Right lobe of liver (tissue), 6 donors: ENCODE measurements at regions not wholly inside any gene's neighbourhood (a gene's known extent, or its start where the extent isn't known, plus 50 kb on each side); places are given as distances from the start of the nearest gene placed in this dataset.
A peak's percentile ranks its signal among the peaks of the same experiment; 100 is the strongest.

Experiments used
- ATAC-seq, 4 donors: fragments of 200-7000 bp; cut with Tn5 transposase; one replicate each; pipeline ENCODE4 v1.9.1; 2020; ENCODE audit warnings: mild to moderate bottlenecking in 4 of 4, moderate library complexity in 4 of 4
- DNase-seq, 3 donors: peaks; one replicate each; pipeline ENCODE4 v3.0.0-alpha.2; 2020
- H3K27ac ChIP-seq, 3 donors: fragments of 200-600 bp; one replicate each; pipeline ENCODE4 v1.8.0; 2022
- H3K27me3 ChIP-seq, 2 donors: fragments of 200-600 bp; one replicate each; pipeline ENCODE4 v1.8.0; 2022
- H3K36me3 ChIP-seq, 4 donors: fragments of 200-600 bp; sonication (generic) in 1 of 4; one replicate each; pipeline versions ENCODE4 v1.5.1 to v1.8.0; 2017 to 2022; ENCODE audit warnings: control low read depth in 1 of 4
- H3K4me1 ChIP-seq, 4 donors: fragments of 200-600 bp; sonication (generic) in 1 of 4; one replicate each; pipeline versions ENCODE4 v1.5.1 to v1.8.0; 2017 to 2022; ENCODE audit warnings: control low read depth in 1 of 4
- H3K4me3 ChIP-seq, 3 donors: fragments of 200-600 bp; one replicate each; pipeline ENCODE4 v1.8.0; 2022
- H3K9me3 ChIP-seq, 4 donors: fragments of 200-600 bp; sonication (generic) in 1 of 4; one replicate each; pipeline versions ENCODE4 v1.5.1 to v1.8.0; 2017 to 2022; ENCODE audit warnings: control low read depth in 1 of 4
- POLR2A ChIP-seq: fragments of 450-650 bp; IDR thresholded peaks from one replicate; pipeline ENCODE4 v1.6.1; 2017; ENCODE audit warnings: antibody characterized with exemption, mild to moderate bottlenecking
- WGBS: methylation state at CpG from one replicate; pipeline ENCODE4 v1.1.6; 2018; ENCODE audit warnings: low coverage, low lambda C conversion rate; ENCODE audit not compliant: insufficient coverage; ENCODE audit errors: missing lambda C conversion rate; 5-methylcytosine and 5-hydroxymethylcytosine counted together
- intact Hi-C, 2 donors: fragments of 100-400 bp; cut with DNase I; formaldehyde crosslinking; loops; one replicate each; pipeline versions ENCODE4 v1.11.2 to v1.14.1; 2022
- TF ChIP-seq, protein P1 (sequence below), 4 donors: fragments of 200-600 bp in 3 of 4; fragments of 450-650 bp in 1 of 4; IDR thresholded peaks; one replicate each; pipeline versions ENCODE4 v1.5.1 to v1.8.0; 2016 to 2022; ENCODE audit warnings: antibody characterized with exemption in 4 of 4, mild to moderate bottlenecking in 2 of 4
- donor health status: DM: no; HTN: yes; CAD: no.
- donor health status: DM: no; HTN: no; CAD: no.
- donor health status: DM: no; HTN: no; CAD: no.
- donor health status: DM: no; HTN: yes; CAD: no.
- donor health status: DM: no; HTN: yes; CAD: no.

DNA sequence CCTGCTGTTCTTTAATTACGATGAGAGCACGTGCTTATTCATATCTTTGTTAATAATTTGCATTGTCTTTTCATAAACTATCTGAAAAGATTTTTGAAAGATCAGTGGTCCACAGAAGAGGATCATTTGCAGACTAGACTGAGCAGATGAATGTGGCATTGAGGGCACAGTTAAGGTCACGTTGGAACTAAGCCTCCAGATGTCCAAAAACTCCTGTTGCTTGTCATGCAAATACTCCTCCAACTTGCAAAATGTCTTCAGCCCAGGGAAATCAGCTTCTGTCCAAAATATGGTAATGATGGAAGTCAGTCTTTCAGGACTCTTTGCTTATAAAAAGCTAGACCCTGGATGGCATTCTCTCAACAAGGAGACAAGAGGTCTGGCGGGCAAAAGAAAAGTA, 201.6 kb upstream of the TMEM260 start:
- Histone ChIP-seq H3K9me3 (no peaks in the 10 kb centered on the region), H3K36me3 (no peaks in the 10 kb centered on the region), H3K27me3 (no peaks in the 10 kb centered on the region), H3K4me3 (no peak overlapping the region), H3K27ac (no peak overlapping the region), H3K4me1 (no peaks in the 10 kb centered on the region)
- 60% methylated on average over 4 of the region's 4 CpGs for WGBS
- no peak for TF ChIP-seq POLR2A
- intact Hi-C loops: no loop called here
- no peak for DNase-seq
- no peak for ATAC-seq

DNA sequence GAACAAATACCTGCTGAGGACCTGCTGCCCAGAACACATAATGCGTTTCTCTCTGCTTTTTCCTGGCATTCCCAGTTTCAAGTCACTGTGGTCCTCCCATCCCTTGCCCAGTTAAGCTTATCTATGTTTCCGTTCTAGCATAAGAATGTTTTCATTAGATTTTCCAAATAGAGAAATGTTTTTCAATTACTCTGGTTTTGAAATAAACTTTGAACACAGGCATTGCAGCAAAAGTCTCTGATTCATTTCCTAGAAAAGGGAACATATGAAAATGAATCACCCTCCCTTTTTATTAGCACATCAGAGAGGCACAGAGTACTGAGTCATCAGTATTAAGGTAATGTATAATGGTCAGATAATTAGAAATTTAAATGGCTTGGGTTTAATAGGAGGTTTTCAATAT, 201.1 kb upstream of the TMEM260 start:
- no peak for TF ChIP-seq POLR2A
- TF ChIP-seq, protein P1, sequence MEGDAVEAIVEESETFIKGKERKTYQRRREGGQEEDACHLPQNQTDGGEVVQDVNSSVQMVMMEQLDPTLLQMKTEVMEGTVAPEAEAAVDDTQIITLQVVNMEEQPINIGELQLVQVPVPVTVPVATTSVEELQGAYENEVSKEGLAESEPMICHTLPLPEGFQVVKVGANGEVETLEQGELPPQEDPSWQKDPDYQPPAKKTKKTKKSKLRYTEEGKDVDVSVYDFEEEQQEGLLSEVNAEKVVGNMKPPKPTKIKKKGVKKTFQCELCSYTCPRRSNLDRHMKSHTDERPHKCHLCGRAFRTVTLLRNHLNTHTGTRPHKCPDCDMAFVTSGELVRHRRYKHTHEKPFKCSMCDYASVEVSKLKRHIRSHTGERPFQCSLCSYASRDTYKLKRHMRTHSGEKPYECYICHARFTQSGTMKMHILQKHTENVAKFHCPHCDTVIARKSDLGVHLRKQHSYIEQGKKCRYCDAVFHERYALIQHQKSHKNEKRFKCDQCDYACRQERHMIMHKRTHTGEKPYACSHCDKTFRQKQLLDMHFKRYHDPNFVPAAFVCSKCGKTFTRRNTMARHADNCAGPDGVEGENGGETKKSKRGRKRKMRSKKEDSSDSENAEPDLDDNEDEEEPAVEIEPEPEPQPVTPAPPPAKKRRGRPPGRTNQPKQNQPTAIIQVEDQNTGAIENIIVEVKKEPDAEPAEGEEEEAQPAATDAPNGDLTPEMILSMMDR (IDR thresholded peaks at IDR 0.05): no peak
- Histone ChIP-seq H3K36me3 (no peaks in the 10 kb centered on the region), H3K27ac (no peak overlapping the region), H3K27me3 (no peaks in the 10 kb centered on the region), H3K9me3 (no peaks in the 10 kb centered on the region), H3K4me1 (no peaks in the 10 kb centered on the region), H3K4me3 (no peak overlapping the region)
- intact Hi-C loops: no loop called here
- 34% methylated on average over 2 of the region's 2 CpGs for WGBS
- DNase-seq (no peak), ATAC-seq (peak in 2 of 4 donors; percentile 40 to 55)

DNA sequence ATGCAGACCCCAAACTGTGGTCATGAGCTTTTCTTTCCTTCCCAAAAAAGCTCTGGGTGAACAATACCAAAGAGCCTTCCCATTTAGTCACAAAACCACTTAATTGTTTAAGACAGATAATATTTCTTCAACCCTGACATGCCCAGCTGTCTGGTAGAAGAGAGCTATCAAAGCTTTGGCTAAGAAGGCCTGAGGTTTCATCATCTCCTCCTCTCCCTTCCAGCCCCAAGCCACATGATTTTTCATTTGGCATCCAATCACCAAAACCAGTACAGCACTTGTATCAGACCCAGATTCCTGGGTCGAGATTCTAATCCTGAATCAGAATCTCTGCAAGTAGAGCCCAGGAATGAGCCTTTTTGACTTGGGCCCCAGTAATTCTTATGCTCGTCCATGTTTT, 199.6 kb upstream of the TMEM260 start:
- H3K27me3 ChIP-seq: no peaks in the 10 kb centered on the region
- H3K9me3 ChIP-seq: no peaks in the 10 kb centered on the region
- no peak for ATAC-seq
- no peak overlapping the region for H3K27ac ChIP-seq
- H3K4me3 ChIP-seq: no peak overlapping the region
- no peaks in the 10 kb centered on the region for H3K36me3 ChIP-seq
- H3K4me1 ChIP-seq: no peaks in the 10 kb centered on the region
- no peak for DNase-seq
- no peak for TF ChIP-seq POLR2A
- TF ChIP-seq, protein P1 (IDR thresholded peaks at IDR 0.05): no peak
- WGBS: 43% methylated on average over 2 of the region's 2 CpGs
- intact Hi-C loops: no loop called here

DNA sequence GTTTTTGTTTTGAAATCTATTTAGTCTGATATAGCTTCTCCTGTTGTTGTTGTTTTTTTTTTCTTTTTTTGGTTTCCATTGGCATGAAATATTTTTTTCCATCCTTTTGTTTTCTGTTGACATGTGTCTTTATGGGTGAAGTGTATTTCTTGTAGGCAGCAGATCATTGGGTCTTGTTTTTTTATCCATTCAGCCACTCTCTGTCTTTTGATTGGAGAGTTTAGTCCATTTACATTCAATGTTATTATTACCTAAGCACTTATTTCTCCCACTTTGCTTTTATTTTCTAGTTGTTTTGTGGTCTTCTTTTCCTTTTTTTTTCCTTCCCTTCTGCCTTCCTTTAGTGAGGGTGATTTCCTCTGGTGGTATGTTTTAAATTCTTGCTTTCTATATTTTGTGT, 193.6 kb upstream of the TMEM260 start:
- Histone ChIP-seq H3K4me3 (no peak overlapping the region), H3K36me3 (no peaks in the 10 kb centered on the region), H3K4me1 (no peaks in the 10 kb centered on the region), H3K9me3 (no peaks in the 10 kb centered on the region), H3K27me3 (no peaks in the 10 kb centered on the region), H3K27ac (no peak overlapping the region)
- DNase-seq (no peak), ATAC-seq (no peak)
- intact Hi-C loops: no loop called here
- TF ChIP-seq POLR2A: no peak
- TF ChIP-seq, protein P1 (IDR thresholded peaks at IDR 0.05): no peak

DNA sequence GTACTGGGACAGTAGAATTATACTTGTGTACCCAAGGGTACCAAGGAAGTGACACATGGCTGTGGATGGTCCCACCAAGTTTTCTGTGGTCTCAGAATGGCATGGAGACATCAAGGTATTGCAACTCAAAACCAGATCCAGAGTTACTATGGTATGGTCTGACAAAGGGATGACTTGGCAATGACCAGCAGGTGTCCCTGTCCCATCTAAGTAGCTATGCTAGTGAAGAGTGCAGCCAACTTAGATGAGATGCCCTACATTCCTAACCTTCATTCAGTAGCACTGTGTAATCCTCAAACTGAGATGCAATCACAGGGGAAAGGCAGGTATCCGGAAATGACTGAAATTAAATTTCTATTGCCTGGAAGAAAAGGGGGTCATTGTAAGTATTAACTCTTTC, 188.7 kb upstream of the TMEM260 start:
- H3K36me3 ChIP-seq: no peaks in the 10 kb centered on the region
- H3K4me1 ChIP-seq: no peaks in the 10 kb centered on the region
- 50% methylated on average over 1 of the region's 1 CpG for WGBS
- TF ChIP-seq, protein P1 (IDR thresholded peaks at IDR 0.05): no peak
- no peak for TF ChIP-seq POLR2A
- H3K9me3 ChIP-seq: no peaks in the 10 kb centered on the region
- no peak overlapping the region for H3K27ac ChIP-seq
- no peak overlapping the region for H3K4me3 ChIP-seq
- intact Hi-C loops: no loop called here
- no peaks in the 10 kb centered on the region for H3K27me3 ChIP-seq
- no peak for ATAC-seq
- DNase-seq: no peak
